GM20000 (cell line): ENCODE measurements at regions not wholly inside any gene's neighbourhood (a gene's known extent, or its start where the extent isn't known, plus 50 kb on each side); places are given as distances from the start of the nearest gene placed in this dataset.
"Not testable (repeated sequence)": the region's sequence is repeated elsewhere in the genome, so short reads cannot be mapped to it uniquely, and the experiment has no call there.

Experiments
- DNase-seq: peaks from one replicate; pipeline ENCODE4 v3.0.0; 2012; ENCODE audit warnings: low spot score
- CTCF ChIP-seq: IDR thresholded peaks from 2 replicates; pipeline ENCODE4 v1.5.1; 2012; ENCODE audit warnings: mild to moderate bottlenecking, control low read depth; ENCODE audit errors: extremely low read depth, missing control alignments

DNA sequence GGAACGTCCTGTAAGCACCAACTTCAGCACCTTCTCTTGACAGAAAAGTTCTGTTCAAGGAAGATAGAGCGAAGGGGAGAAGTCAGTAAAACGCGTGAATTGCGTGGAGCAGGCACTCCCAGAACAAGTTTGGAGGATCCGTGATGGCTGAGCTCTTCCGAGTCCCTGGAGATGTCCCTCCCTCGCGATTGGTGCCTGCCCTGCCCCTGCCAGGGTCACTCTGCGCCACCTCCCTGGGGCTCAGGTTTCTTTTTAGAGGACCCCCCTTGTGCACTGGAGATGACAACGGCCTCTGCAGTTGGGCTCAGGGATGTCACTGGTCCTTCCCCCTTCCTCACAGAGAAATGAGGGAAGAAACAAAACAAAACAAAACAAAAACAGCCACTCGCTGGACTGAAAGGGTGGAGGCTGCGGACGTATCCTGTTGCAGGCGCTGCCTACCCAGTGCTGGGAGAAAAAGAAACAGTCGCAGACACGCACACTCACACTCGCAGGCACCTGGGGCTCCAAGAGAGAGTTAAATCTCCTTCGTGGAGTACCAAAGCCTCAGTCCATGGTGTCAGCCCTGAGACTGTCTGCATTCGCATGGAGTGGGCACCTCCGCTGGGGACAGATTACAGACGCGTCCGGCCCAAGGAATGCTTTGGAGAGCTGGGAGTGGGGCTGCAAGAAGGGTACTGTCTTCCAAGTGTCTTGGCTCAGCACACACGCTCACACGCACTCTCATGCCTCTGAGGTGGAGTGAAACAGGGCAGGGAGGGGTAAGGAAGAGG, 512.7 kb downstream of the SLCO4C1 start:
- TF ChIP-seq CTCF = no peak
- no peak for DNase-seq

- no peak for TF ChIP-seq CTCF
- no peak for DNase-seq
Observed at GRCh38 chr5:101782352-101783103, 513.6 kb downstream of the SLCO4C1 start.

GRCh38 chr5:101751105-101751504, 545.0 kb downstream of the SLCO4C1 start:
- no peak for DNase-seq
- no peak for TF ChIP-seq CTCF

GRCh38 chr5:101743000-101743399, 553.1 kb downstream of the SLCO4C1 start:
- DNase-seq = not testable (repeated sequence)

DNA sequence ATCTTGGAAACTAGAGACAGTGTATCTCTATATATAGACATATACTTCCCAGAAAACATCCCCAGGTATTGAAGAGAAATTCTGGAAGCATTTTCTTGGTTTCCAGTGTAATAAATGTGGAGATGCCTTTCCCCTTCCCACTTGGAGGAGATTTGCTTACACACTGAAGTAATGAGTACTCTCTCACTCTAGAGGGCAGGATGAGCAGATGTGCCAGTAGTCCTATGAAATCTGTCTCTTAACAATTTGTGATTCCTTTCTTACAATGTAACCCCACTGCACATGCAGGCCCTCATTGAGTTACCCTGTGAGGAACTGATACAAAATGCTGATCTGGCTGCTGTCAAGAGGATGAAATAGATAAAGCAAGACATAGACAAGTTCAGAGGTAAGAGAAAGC, 567.2 kb downstream of the SLCO4C1 start:
- no peak for DNase-seq

DNA sequence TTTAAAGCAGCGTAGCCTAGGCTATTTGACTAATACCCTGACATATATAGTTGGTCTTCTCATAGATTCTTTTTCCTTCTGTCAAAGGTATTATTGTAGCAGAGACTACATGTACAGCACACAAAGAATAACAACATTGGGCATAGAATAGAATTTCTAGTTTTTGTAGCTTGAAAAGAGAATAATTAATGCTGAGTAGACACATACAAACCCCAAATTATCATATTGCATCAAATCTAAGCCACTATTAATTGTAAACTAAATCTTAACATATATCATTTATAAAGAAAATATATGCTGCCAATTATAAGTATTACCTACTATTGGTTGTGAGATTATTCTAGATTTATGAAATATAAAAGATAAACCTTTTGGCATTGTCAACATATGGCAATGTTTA, 574.5 kb downstream of the SLCO4C1 start:
- DNase-seq = no peak
- TF ChIP-seq CTCF = no peak

More for the DNA sequence above, 567.2 kb downstream of the SLCO4C1 start:
- no peak for TF ChIP-seq CTCF

- DNase-seq = no peak
- no peak for TF ChIP-seq CTCF
Observed at GRCh38 chr5:101720033-101720432, 576.1 kb downstream of the SLCO4C1 start.
